ENCODE measurements at regions not wholly inside any gene's neighbourhood (a gene's known extent, or its start where the extent isn't known, plus 50 kb on each side); places are given as distances from the start of the nearest gene placed in this dataset.

GRCh38 chr12:114878781-114879180 is 194.8 kb upstream of the TBX3 start:
- H3F3A ChIP-seq (ENCODE audit: insufficient read depth, low read length, poor library complexity, severe bottlenecking), result no peaks in the 10 kb centered on the region
- no peaks in the 10 kb centered on the region for H3K9me2 ChIP-seq (ENCODE audit: insufficient read depth, low read length)
- no peaks in the 10 kb centered on the region for H3K27me3 ChIP-seq (ENCODE audit: insufficient read depth, low read depth, low read length)
- H4K20me1 ChIP-seq (ENCODE audit: insufficient read depth), result no peaks in the 10 kb centered on the region
- H3K9me3 ChIP-seq (ENCODE audit: low read length), result no peaks in the 10 kb centered on the region
- no peak overlapping the region for H3K4me2 ChIP-seq (ENCODE audit: low read length)
- no peaks in the 10 kb centered on the region for H3K36me3 ChIP-seq (ENCODE audit: insufficient read depth, low read length)
- no peaks in the 10 kb centered on the region for H3K79me2 ChIP-seq (replicated peaks; ENCODE audit: insufficient read depth, low read length)
- TF ChIP-seq POLR2AphosphoS5 (IDR thresholded peaks at IDR 0.05) (no peak), EP300 (conservative IDR thresholded peaks at IDR 0.05; ENCODE audit: poor library complexity, severe bottlenecking) (no peak)
- H3K27ac ChIP-seq (ENCODE audit: low read length), result no peak overlapping the region
- no peak overlapping the region for H2AFZ ChIP-seq (ENCODE audit: low read depth, low read length)
- no peak overlapping the region for H3K9ac ChIP-seq (ENCODE audit: low read length)
- no peak overlapping the region for H3K4me3 ChIP-seq (ENCODE audit: low read length)

DNA sequence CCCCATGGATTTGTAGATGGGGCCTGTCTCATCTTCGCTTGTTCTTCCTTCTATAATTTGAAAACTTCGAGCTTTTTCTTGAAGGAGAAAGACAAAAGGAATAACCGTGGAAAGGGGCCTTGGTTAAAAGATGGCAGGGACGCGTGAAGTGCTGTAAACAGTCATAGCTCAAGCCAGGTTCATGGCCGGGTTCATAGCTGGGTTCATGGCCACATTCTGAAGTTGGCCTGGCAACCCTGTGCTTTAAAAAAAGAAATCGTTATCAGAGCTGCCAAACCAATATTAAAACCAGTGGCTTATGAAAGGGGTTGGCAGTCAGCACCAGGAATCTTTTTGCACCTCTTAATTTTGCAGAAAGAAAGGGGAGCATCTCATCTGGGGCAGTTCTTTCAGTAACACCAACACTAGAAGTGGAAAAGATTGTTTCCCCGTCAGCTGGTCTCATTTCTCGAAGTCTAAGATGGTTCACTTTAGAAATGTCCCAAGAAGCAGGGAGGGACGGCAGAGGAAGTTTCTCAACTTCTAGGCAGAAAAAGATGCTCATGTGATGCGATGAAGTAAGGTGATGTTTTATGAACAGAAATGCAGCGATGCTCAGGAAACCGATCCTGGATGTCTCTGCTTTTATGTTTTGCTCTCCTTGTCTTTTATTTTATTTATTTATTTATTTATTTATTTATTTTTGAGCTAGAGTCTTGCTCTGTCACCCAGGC is 193.1 kb upstream of the TBX3 start:
- H2AFZ ChIP-seq (ENCODE audit: low read depth, low read length), result no peak overlapping the region
- no peaks in the 10 kb centered on the region for H3F3A ChIP-seq (ENCODE audit: insufficient read depth, low read length, poor library complexity, severe bottlenecking)

GRCh38 chr12:114875313-114875712 is 191.3 kb upstream of the TBX3 start:
- no peaks in the 10 kb centered on the region for H3K27me3 ChIP-seq (ENCODE audit: insufficient read depth, low read depth, low read length)
- no peaks in the 10 kb centered on the region for H3K9me3 ChIP-seq (ENCODE audit: low read length)
- H3K4me2 ChIP-seq (ENCODE audit: low read length), result no peak overlapping the region
- TF ChIP-seq EZH2 (IDR thresholded peaks at IDR 0.05; ENCODE audit: borderline replicate concordance, insufficient read depth, low read length, poor library complexity, severe bottlenecking) (no peak), SMC3 (conservative IDR thresholded peaks at IDR 0.05; ENCODE audit: poor library complexity) (no peak), RAD21 (conservative IDR thresholded peaks at IDR 0.05) (no peak), EP300 (conservative IDR thresholded peaks at IDR 0.05; ENCODE audit: poor library complexity, severe bottlenecking) (no peak)
- H4K20me1 ChIP-seq (ENCODE audit: insufficient read depth), result no peaks in the 10 kb centered on the region
- H3K36me3 ChIP-seq (ENCODE audit: insufficient read depth, low read length), result no peaks in the 10 kb centered on the region
- H3F3A ChIP-seq (ENCODE audit: insufficient read depth, low read length, poor library complexity, severe bottlenecking), result no peaks in the 10 kb centered on the region
- no peaks in the 10 kb centered on the region for H3K9me2 ChIP-seq (ENCODE audit: insufficient read depth, low read length)
- H3K4me3 ChIP-seq (ENCODE audit: low read length), result no peak overlapping the region
- no peak overlapping the region for H3K27ac ChIP-seq (ENCODE audit: low read length)
- H2AFZ ChIP-seq (ENCODE audit: low read depth, low read length), result no peak overlapping the region
- H3K79me2 ChIP-seq (replicated peaks; ENCODE audit: insufficient read depth, low read length), result no peaks in the 10 kb centered on the region
- no peak overlapping the region for H3K9ac ChIP-seq (ENCODE audit: low read length)

More for the DNA sequence above, 193.1 kb upstream of the TBX3 start:
- Histone ChIP-seq H3K4me3 (ENCODE audit: low read length) (no peak overlapping the region), H3K4me2 (ENCODE audit: low read length) (no peak overlapping the region), H3K9me2 (ENCODE audit: insufficient read depth, low read length) (no peaks in the 10 kb centered on the region), H3K9me3 (ENCODE audit: low read length) (no peaks in the 10 kb centered on the region), H4K20me1 (ENCODE audit: insufficient read depth) (no peaks in the 10 kb centered on the region), H3K36me3 (ENCODE audit: insufficient read depth, low read length) (no peaks in the 10 kb centered on the region), H3K9ac (ENCODE audit: low read length) (no peak overlapping the region), H3K27me3 (ENCODE audit: insufficient read depth, low read depth, low read length) (no peaks in the 10 kb centered on the region), H3K27ac (ENCODE audit: low read length) (no peak overlapping the region), H3K79me2 (replicated peaks; ENCODE audit: insufficient read depth, low read length) (no peaks in the 10 kb centered on the region)
- TF ChIP-seq POLR2AphosphoS5 (IDR thresholded peaks at IDR 0.05) (no peak), MXI1 (conservative IDR thresholded peaks at IDR 0.05; ENCODE audit: poor library complexity, severe bottlenecking) (no peak), SMC3 (conservative IDR thresholded peaks at IDR 0.05; ENCODE audit: poor library complexity) (no peak), EP300 (conservative IDR thresholded peaks at IDR 0.05; ENCODE audit: poor library complexity, severe bottlenecking) (no peak), EZH2 (IDR thresholded peaks at IDR 0.05; ENCODE audit: borderline replicate concordance, insufficient read depth, low read length, poor library complexity, severe bottlenecking) (no peak)
- TF ChIP-seq, protein P1, sequence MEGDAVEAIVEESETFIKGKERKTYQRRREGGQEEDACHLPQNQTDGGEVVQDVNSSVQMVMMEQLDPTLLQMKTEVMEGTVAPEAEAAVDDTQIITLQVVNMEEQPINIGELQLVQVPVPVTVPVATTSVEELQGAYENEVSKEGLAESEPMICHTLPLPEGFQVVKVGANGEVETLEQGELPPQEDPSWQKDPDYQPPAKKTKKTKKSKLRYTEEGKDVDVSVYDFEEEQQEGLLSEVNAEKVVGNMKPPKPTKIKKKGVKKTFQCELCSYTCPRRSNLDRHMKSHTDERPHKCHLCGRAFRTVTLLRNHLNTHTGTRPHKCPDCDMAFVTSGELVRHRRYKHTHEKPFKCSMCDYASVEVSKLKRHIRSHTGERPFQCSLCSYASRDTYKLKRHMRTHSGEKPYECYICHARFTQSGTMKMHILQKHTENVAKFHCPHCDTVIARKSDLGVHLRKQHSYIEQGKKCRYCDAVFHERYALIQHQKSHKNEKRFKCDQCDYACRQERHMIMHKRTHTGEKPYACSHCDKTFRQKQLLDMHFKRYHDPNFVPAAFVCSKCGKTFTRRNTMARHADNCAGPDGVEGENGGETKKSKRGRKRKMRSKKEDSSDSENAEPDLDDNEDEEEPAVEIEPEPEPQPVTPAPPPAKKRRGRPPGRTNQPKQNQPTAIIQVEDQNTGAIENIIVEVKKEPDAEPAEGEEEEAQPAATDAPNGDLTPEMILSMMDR (IDR thresholded peaks at IDR 0.05; ENCODE audit: poor library complexity, severe bottlenecking), result no peak
